ENCODE measurements at regions not wholly inside any gene's neighbourhood (a gene's known extent, or its start where the extent isn't known, plus 50 kb on each side); places are given as distances from the start of the nearest gene placed in this dataset.
"Not testable (repeated sequence)": the region's sequence is repeated elsewhere in the genome, so short reads cannot be mapped to it uniquely, and the experiment has no call there.

GRCh38 chr11:3493152-3493551 lies 114.2 kb upstream of the ZNF195 start:
- H3K4ac ChIP-seq (ENCODE audit: low read depth, low read length); H3K4me3 ChIP-seq (ENCODE audit: low read length); H3K9ac ChIP-seq (ENCODE audit: low read length); H3K27ac ChIP-seq (ENCODE audit: low read depth, low read length); H3K79me2 ChIP-seq (ENCODE audit: control insufficient read depth, insufficient read depth, low read length); H3K23ac ChIP-seq (ENCODE audit: low read length); H3K4me1 ChIP-seq (ENCODE audit: control insufficient read depth, low read depth, low read length); H2BK120ac ChIP-seq (ENCODE audit: low read depth, low read length); H3K27me3 ChIP-seq (ENCODE audit: insufficient read depth, low read length, poor library complexity); H3K56ac ChIP-seq (ENCODE audit: low read length); H3K18ac ChIP-seq (ENCODE audit: low read length); H4K8ac ChIP-seq (ENCODE audit: low read depth, low read length); H2BK5ac ChIP-seq (ENCODE audit: low read length); H2BK15ac ChIP-seq (replicated peaks; ENCODE audit: low read depth); H2AK5ac ChIP-seq (ENCODE audit: low read length); H3K4me2 ChIP-seq (ENCODE audit: low read length); H4K5ac ChIP-seq (ENCODE audit: low read length); DNase-seq; H3K79me1 ChIP-seq (ENCODE audit: low read length); H3K36me3 ChIP-seq (ENCODE audit: control insufficient read depth, insufficient read depth, low read length): not testable (repeated sequence)
- no CpG with 5 or more reads among the region's 4 CpGs for WGBS (ENCODE audit: extremely low coverage, insufficient coverage, low lambda C conversion rate)

GRCh38 chr11:3488003-3488402 lies 109.1 kb upstream of the ZNF195 start:
- not testable (repeated sequence) for H4K5ac ChIP-seq (ENCODE audit: low read length); H3K23ac ChIP-seq (ENCODE audit: low read length); H3K79me2 ChIP-seq (ENCODE audit: control insufficient read depth, insufficient read depth, low read length); H3K27me3 ChIP-seq (ENCODE audit: insufficient read depth, low read length, poor library complexity); H4K8ac ChIP-seq (ENCODE audit: low read depth, low read length); DNase-seq; H2BK120ac ChIP-seq (ENCODE audit: low read depth, low read length); H3K18ac ChIP-seq (ENCODE audit: low read length); H3K4ac ChIP-seq (ENCODE audit: low read depth, low read length); H3K9ac ChIP-seq (ENCODE audit: low read length); H2BK15ac ChIP-seq (replicated peaks; ENCODE audit: low read depth); H3K4me2 ChIP-seq (ENCODE audit: low read length); H2BK5ac ChIP-seq (ENCODE audit: low read length); H3K4me3 ChIP-seq (ENCODE audit: low read length); H3K79me1 ChIP-seq (ENCODE audit: low read length); H2AK5ac ChIP-seq (ENCODE audit: low read length); H3K4me1 ChIP-seq (ENCODE audit: control insufficient read depth, low read depth, low read length); H3K27ac ChIP-seq (ENCODE audit: low read depth, low read length); H3K36me3 ChIP-seq (ENCODE audit: control insufficient read depth, insufficient read depth, low read length); H3K56ac ChIP-seq (ENCODE audit: low read length)
- no CpG with 5 or more reads among the region's 2 CpGs for WGBS (ENCODE audit: extremely low coverage, insufficient coverage, low lambda C conversion rate)

- not testable (repeated sequence) for H3K79me2 ChIP-seq (ENCODE audit: control insufficient read depth, insufficient read depth, low read length); H3K56ac ChIP-seq (ENCODE audit: low read length); H4K5ac ChIP-seq (ENCODE audit: low read length); H3K4me1 ChIP-seq (ENCODE audit: control insufficient read depth, low read depth, low read length); H3K4me2 ChIP-seq (ENCODE audit: low read length); DNase-seq; H2BK120ac ChIP-seq (ENCODE audit: low read depth, low read length); H3K18ac ChIP-seq (ENCODE audit: low read length); H3K27me3 ChIP-seq (ENCODE audit: insufficient read depth, low read length, poor library complexity); H3K23ac ChIP-seq (ENCODE audit: low read length); H2BK5ac ChIP-seq (ENCODE audit: low read length); H3K4ac ChIP-seq (ENCODE audit: low read depth, low read length); H3K4me3 ChIP-seq (ENCODE audit: low read length); H2BK15ac ChIP-seq (replicated peaks; ENCODE audit: low read depth); H3K36me3 ChIP-seq (ENCODE audit: control insufficient read depth, insufficient read depth, low read length); H2AK5ac ChIP-seq (ENCODE audit: low read length); H3K79me1 ChIP-seq (ENCODE audit: low read length); H4K8ac ChIP-seq (ENCODE audit: low read depth, low read length); H3K9ac ChIP-seq (ENCODE audit: low read length)
- H3K27ac ChIP-seq (ENCODE audit: low read depth, low read length): peak overlapping the region; percentile 44
- no CpG with 5 or more reads among the region's 10 CpGs for WGBS (ENCODE audit: extremely low coverage, insufficient coverage, low lambda C conversion rate)
Measured at GRCh38 chr11:3485737-3486136, 106.8 kb upstream of the ZNF195 start.

DNA sequence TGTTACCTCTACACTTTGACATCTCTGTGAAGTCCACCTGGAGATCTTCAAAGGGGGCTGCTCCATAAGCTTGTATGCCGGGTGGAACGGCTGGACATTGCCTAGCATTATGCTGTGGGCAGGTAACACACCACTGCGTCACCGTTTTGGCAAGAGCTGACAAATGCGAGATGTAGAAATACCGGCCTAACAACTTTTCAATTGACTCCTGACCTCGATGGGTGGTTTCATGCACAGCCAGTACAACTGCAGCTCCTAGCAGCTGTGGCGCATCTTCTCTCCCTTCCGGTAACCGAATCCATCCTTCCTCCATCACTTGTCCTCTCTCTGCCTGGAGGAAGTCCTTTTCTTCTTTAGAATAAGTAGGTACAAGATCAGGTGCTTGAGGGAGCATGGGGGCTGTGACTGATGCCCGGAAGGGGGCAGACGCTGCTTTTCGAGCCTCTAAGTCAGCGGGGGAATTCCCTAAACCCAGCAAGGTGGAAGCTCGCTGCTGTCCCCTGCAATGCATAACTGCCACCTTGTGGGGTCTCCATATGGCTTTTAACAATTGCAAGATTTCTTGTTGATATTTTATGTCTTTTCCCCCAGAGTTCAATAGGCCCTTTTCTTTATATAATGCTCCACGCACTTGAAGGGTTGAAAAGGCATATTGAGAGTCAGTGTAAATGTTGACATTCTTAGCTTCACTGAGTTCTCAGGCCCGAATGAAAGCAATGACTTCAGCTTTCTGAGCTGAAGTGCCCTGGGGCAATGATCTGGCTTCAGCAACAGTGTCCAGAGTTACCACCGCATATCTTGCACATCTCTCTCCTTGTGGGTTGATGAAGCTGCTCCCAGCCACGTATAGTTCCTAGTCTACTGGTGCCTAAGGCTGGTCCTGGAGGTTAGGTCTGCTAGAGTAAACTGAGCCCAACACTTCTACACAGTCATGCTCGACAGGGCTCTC lies 98.3 kb upstream of the ZNF195 start:
- not testable (repeated sequence) for H3K27ac ChIP-seq (ENCODE audit: low read depth, low read length); H3K23ac ChIP-seq (ENCODE audit: low read length); H4K8ac ChIP-seq (ENCODE audit: low read depth, low read length); H3K4me1 ChIP-seq (ENCODE audit: control insufficient read depth, low read depth, low read length); H3K27me3 ChIP-seq (ENCODE audit: insufficient read depth, low read length, poor library complexity); H3K79me2 ChIP-seq (ENCODE audit: control insufficient read depth, insufficient read depth, low read length); H3K4me3 ChIP-seq (ENCODE audit: low read length); H3K4me2 ChIP-seq (ENCODE audit: low read length); H3K79me1 ChIP-seq (ENCODE audit: low read length); H2BK15ac ChIP-seq (replicated peaks; ENCODE audit: low read depth); H3K36me3 ChIP-seq (ENCODE audit: control insufficient read depth, insufficient read depth, low read length); H4K5ac ChIP-seq (ENCODE audit: low read length); H2AK5ac ChIP-seq (ENCODE audit: low read length)
- WGBS (ENCODE audit: extremely low coverage, insufficient coverage, low lambda C conversion rate): no CpG with 5 or more reads among the region's 20 CpGs
- peak overlapping the region; percentile 61 for H2BK120ac ChIP-seq (ENCODE audit: low read depth, low read length)
- peak overlapping the region; percentile 82 for H2BK5ac ChIP-seq (ENCODE audit: low read length)
- peak overlapping the region; percentile 73 for H3K56ac ChIP-seq (ENCODE audit: low read length)
- peak overlapping the region; percentile 55 for H3K4ac ChIP-seq (ENCODE audit: low read depth, low read length)
- H3K18ac ChIP-seq (ENCODE audit: low read length): peak overlapping the region; percentile 80
- DNase-seq: peak; percentile 76
- peak overlapping the region; percentile 19 for H3K9ac ChIP-seq (ENCODE audit: low read length)

GRCh38 chr11:3476084-3476936 lies 97.4 kb upstream of the ZNF195 start:
- H3K23ac ChIP-seq (ENCODE audit: low read length); DNase-seq; H3K4me3 ChIP-seq (ENCODE audit: low read length); H3K27me3 ChIP-seq (ENCODE audit: insufficient read depth, low read length, poor library complexity); H3K79me1 ChIP-seq (ENCODE audit: low read length); H4K8ac ChIP-seq (ENCODE audit: low read depth, low read length); H3K27ac ChIP-seq (ENCODE audit: low read depth, low read length); H3K4me1 ChIP-seq (ENCODE audit: control insufficient read depth, low read depth, low read length); H3K36me3 ChIP-seq (ENCODE audit: control insufficient read depth, insufficient read depth, low read length); H2BK15ac ChIP-seq (replicated peaks; ENCODE audit: low read depth); H2AK5ac ChIP-seq (ENCODE audit: low read length); H4K5ac ChIP-seq (ENCODE audit: low read length); H3K4me2 ChIP-seq (ENCODE audit: low read length); H3K79me2 ChIP-seq (ENCODE audit: control insufficient read depth, insufficient read depth, low read length): not testable (repeated sequence)
- Histone ChIP-seq H2BK5ac (ENCODE audit: low read length) (peak overlapping the region; percentile 35), H3K18ac (ENCODE audit: low read length) (peak overlapping the region; percentile 32), H3K4ac (ENCODE audit: low read depth, low read length) (peak overlapping the region; percentile 93), H3K9ac (ENCODE audit: low read length) (peak overlapping the region; percentile 39), H2BK120ac (ENCODE audit: low read depth, low read length) (peak overlapping the region; percentile 45), H3K56ac (ENCODE audit: low read length) (peak overlapping the region; percentile 78)
- no CpG with 5 or more reads among the region's 27 CpGs for WGBS (ENCODE audit: extremely low coverage, insufficient coverage, low lambda C conversion rate)

All from mesendoderm (in vitro differentiated cells).